G401.6 (cell line): ENCODE measurements at regions not wholly inside any gene's neighbourhood (a gene's known extent, or its start where the extent isn't known, plus 50 kb on each side); places are given as distances from the start of the nearest gene placed in this dataset.

Source experiments
- FAIRE-seq: peaks from 2 replicates; lab custom pipeline; 2012; peaks lifted over from hg19 to GRCh38; lab: Jason Lieb, UNC

- no peak for FAIRE-seq
These were observed 82.5 kb upstream of the PDE10A start for GRCh38 chr6:165745492-165745891.

- FAIRE-seq: no peak
These were observed 81.7 kb upstream of the PDE10A start for GRCh38 chr6:165744555-165745228.

GRCh38 chr6:165743366-165743898 is 80.4 kb upstream of the PDE10A start:
- no peak for FAIRE-seq

- FAIRE-seq: no peak
These were observed 79.0 kb upstream of the PDE10A start for GRCh38 chr6:165742047-165742446.

GRCh38 chr6:165737396-165737795 is 74.4 kb upstream of the PDE10A start:
- FAIRE-seq: no peak

- no peak for FAIRE-seq
These were observed 72.0 kb upstream of the PDE10A start for GRCh38 chr6:165735065-165735464.

- FAIRE-seq: no peak
These were observed 70.4 kb upstream of the PDE10A start for GRCh38 chr6:165733489-165733791.

- FAIRE-seq: no peak
These were observed 69.9 kb upstream of the PDE10A start for GRCh38 chr6:165732696-165733488.

GRCh38 chr6:165729307-165729936 is 66.4 kb upstream of the PDE10A start:
- peak; percentile 45 for FAIRE-seq

GRCh38 chr6:165728216-165728615 is 65.2 kb upstream of the PDE10A start:
- FAIRE-seq: no peak

- no peak for FAIRE-seq
These were observed 63.9 kb upstream of the PDE10A start for GRCh38 chr6:165726965-165727381.

- no peak for FAIRE-seq
These were observed 63.3 kb upstream of the PDE10A start for GRCh38 chr6:165726290-165726875.

GRCh38 chr6:165725201-165725600 is 62.2 kb upstream of the PDE10A start:
- no peak for FAIRE-seq

- no peak for FAIRE-seq
These were observed 60.3 kb upstream of the PDE10A start for GRCh38 chr6:165723326-165723725.

- FAIRE-seq: no peak
These were observed 59.0 kb upstream of the PDE10A start for GRCh38 chr6:165722022-165722421.

- no peak for FAIRE-seq
These were observed 58.3 kb upstream of the PDE10A start for GRCh38 chr6:165721356-165721755.

- FAIRE-seq: no peak
These were observed 55.5 kb upstream of the PDE10A start for GRCh38 chr6:165718491-165718891.

GRCh38 chr6:165717732-165718465 is 54.9 kb upstream of the PDE10A start:
- no peak for FAIRE-seq

GRCh38 chr6:165716886-165717285 is 53.8 kb upstream of the PDE10A start:
- FAIRE-seq: no peak

- no peak for FAIRE-seq
These were observed 52.4 kb upstream of the PDE10A start for GRCh38 chr6:165715428-165715827.

- FAIRE-seq: no peak
These were observed 51.9 kb upstream of the PDE10A start for GRCh38 chr6:165714907-165715306.

GRCh38 chr6:165713845-165714466 is 50.9 kb upstream of the PDE10A start:
- no peak for FAIRE-seq
